ENCODE measurements at regions not wholly inside any gene's neighbourhood (a gene's known extent, or its start where the extent isn't known, plus 50 kb on each side); places are given as distances from the start of the nearest gene placed in this dataset.
"Not testable (repeated sequence)": the region's sequence is repeated elsewhere in the genome, so short reads cannot be mapped to it uniquely, and the experiment has no call there.

DNA sequence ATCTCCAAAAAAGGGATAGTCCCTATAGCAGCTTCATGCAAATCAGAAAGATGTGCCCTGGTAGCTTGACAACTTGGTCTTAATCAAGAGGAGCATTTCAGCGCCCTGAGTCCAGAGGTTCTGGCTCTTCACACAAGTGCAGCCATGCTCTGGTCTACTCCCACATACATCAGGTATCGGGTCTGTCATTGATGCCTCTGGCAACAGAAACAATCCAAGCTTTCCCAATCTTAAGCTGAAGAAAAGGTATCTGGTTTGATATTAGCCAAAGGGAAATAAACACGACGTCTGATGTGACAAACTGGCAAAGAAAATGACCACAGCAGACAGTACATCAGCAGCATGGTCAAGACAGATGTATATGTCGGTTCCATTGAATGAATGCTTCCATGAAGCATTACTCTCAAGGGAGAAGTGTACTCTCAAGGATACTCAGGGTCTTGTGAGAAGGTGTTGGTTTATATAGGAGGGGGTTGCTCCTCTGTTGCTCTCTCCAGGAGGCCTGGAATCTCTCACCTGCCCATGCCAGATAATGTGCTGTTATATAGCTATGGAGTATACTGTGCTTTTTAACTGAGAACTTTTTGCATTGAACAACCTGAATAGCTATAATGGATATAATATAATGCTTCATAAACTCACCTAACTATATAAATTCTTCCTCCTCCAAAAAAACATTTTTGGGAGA is 879.6 kb upstream of the PCDH10 start:
- no peak for DNase-seq

DNA sequence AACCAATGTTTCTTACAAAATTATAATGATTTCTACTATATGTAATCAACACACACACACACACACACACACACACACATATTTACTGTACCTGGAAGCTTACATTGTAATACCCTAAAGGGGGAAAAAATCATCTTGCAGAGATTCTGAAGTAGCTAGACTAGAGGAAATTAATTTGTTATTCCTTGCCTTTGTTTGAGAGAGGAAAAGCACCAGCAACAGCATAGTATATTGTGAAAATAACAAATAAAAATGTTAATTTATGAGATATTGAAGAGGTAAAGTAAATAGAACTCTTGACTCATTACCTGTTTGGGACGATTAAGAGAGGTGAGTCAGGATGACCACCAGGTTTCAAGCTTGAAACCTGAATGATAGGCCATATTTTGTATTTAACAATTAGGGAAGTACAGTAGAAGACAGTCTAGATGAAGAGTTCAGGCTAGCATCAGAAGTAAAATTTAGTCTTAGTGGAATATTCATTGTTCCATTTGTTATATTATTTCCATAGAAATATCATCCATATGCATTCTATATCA is 873.4 kb upstream of the PCDH10 start:
- no peak for DNase-seq

DNA sequence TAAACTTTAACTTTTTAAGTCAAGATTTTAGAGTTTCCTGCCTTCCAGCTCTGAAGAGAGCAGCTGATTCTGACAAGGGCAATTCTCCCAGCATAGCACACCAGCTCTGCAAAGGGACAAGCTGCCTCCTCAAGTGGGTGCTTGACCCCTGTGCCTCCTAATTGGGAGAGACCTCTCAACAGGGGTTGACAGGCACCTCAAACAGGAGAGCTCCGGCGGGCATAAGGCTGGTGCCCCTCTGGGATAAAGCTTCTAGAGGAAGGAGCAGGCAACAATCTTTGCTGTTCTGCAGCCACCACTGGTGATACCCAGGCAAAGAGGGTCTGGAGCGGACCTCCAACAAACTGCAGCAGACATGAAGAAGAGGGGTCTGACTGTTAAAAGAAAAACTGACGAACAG is 872.9 kb upstream of the PCDH10 start:
- DNase-seq, result no peak

DNA sequence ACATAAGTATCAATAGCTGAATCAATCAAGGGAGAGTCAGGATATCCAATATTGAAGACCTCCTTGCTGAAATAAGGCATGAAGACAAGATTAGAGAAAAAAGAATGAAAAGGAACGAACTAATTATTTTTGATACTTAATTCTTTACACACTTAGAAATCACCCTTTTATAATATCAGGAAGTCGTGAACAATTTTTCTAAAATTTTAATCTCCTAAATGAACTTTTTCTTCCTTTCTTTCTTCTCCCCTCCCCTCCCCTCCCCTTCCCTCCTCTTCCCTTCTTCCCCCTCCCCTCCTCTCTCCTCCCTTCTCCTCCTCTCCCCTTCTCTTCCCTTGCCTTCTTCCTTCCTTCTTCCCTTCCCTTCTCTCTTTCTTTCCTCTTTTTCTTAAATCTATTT is 872.1 kb upstream of the PCDH10 start:
- no peak for DNase-seq

DNA sequence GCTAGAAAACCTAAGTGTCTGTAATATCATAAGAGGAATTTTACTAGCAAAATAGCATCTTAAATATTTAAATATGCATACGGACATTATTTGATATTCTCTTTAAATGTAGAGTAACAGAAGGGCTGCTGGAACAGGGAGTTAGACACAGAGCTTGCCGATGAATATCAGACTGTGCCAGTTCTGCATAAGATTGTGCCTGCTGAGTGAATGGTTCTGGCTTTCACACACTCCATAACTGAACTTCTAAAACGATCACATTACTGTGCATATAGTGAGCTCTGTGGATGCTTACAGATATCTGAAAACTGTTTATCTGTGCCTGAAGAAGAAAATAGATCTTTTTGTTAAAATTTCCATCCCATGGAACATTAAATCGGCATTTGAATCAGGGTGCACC is 867.4 kb upstream of the PCDH10 start:
- no peak for DNase-seq

DNA sequence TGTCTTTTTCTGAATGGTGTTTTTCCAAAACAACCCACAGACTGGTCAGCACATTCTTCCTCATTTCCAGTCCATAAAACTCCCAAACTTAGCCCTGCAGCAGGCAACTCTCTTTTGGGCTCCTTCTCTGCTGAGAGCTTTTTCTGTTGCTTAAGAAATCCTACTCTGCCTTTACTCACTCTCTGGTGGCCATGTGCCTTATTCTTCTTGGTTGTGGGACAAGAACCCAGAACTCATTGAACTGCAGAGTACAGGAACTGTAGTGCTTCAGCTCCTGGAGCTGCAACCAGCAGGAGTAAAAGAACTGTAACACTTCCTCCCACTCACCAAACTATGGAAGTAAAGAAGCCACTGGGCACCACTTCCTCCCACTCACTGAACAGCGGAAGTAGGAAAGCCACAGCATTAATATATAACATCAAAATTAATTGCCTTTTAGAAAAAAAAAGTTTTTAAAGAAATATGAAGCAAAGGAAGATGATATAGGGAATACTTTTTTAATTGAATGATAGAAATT is 864.1 kb upstream of the PCDH10 start:
- no peak for DNase-seq

DNA sequence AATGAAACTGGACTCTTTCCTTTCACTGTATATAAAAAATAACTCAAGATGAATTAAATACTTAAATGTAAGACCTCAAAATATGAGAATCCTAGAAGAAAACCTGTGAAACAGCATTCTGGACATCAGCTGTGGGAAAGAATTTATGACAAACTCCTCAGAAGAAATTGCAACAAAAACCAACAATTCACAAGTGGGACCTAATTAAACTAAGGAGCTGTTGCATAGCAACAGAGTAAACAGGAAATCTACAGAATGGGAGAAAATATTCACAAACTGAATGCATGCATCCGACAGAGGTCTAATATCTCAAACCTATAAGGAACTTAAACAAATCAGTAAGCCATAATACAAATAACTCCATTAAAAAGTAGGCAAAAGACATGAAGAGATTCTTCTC is 851.7 kb upstream of the PCDH10 start:
- DNase-seq, result no peak

DNA sequence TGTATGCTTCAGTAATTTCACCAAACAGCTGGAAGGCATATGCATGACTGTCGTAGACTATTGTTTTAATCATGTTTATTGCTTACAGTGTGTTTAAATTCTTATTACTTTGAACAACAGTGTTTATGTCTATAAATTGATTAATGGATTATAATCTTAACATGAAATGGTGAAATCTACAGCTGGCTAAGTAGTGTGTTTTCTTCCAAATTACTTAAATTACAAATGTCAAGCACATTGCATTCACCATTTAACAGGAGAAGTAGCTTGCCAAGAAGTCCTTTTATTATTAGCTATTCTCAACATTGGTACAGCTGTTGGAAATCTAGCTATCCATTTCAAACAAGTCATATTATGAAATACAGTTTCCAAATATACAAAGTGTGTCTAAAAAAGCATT is 849.3 kb upstream of the PCDH10 start:
- DNase-seq, result no peak

DNA sequence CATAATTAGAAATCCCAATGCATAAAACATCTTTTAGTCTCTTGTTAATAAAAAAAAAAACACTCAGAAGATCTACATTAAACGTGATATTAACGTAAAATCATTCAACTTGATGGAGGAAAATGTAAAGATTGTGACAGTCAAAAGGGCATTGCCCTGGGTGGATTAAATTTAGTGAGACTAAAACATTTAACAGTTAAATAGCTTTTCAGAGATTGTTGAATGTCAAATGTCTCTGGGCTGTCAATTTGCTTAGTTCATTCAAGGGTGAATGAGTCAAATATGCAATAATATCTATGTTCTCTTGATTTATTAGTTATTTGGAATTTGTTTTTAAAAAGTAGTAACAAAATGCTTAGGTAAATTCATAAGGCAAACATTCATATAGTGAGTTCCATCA is 836.6 kb upstream of the PCDH10 start:
- no peak for DNase-seq

DNA sequence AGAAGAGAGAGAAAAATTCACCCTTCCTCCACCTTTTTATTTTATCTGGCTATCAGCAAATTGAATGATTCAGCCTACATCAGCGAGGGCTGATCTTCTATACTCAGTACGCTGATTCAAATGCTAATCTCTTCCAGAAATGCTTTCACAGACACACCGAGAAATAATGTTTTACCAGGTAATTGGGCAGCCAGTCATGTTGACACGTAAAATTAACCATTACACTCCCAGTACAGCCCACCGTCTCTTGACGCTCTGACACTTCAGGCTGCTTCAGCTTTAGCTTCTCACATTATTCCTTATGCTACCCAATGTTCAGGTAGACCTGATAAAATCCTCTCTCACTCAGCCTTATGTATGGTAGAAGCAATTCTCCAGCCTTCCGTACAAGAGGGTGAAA is 835.2 kb upstream of the PCDH10 start:
- DNase-seq, result no peak

DNA sequence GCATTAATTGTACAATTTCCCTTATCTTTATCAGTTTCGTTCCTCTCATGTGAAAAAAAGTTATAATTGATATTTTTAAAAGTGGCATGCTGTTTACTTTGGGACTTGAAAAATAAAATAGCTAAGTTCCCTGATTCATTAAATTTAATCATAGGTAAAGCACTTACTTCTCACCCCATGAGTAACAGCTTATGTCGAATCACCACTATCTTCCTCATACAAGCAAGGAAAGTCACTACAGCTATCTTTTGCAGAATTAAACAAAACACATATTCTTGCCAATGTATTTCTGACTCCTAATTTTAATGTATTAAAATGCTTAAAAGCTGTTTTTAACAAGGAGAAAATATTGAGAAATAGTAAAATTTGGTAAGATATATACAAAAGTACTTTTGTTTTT is 832.4 kb upstream of the PCDH10 start:
- no peak for DNase-seq

DNA sequence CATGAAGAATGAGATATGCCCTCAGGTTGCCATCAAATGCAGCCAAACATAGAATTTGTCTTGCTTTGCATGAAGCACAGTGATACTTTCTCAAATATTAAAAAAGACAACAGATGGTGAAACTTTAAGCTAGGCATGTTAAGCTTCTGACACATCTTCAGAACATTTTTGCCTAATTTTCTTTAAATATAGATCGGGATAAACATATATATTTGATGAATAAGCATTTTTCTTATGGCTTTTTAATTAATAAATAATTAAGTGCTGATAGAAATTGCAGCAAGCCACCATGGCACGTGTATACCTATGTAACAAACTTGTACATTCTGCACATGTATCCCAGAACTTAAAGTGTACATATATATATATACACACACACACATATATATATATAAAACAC is 831.2 kb upstream of the PCDH10 start:
- no peak for DNase-seq

DNA sequence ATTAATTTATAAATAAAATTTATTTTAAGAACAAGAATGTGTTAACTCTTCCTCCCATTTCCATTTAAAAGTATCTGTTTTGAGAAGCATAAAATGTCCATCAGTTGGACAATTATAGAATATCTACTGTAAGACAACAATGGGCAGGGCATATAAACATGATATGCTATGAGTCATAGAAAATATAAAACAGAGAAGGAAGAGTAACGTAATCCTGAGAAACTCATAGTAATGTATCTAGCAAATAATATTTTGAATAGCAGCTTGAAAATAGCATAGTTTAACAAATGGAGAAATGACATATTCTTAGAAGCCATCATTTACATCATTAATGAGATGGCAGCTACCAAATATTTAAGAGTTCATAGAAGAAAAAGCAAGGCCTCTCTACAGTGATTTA is 820.3 kb upstream of the PCDH10 start:
- DNase-seq, result no peak

DNA sequence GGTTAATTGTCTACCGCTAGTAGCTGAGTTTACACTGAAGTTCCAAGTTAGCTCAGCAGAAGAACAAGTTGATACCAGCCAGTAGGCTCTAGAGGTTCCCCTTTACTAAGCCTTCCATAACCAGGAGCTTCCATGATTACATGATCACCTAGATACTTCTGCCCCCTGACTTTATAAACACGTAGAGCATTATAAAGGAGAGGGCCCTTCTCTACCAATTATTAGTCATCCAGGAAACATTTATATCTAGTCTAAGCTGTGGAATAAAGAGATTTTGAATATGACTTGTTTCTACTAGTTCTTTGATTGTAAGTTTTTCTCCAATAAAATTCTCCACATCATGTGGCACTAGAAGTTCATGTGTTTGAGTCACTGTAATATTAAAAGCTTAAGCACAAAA is 818.1 kb upstream of the PCDH10 start:
- no peak for DNase-seq

DNA sequence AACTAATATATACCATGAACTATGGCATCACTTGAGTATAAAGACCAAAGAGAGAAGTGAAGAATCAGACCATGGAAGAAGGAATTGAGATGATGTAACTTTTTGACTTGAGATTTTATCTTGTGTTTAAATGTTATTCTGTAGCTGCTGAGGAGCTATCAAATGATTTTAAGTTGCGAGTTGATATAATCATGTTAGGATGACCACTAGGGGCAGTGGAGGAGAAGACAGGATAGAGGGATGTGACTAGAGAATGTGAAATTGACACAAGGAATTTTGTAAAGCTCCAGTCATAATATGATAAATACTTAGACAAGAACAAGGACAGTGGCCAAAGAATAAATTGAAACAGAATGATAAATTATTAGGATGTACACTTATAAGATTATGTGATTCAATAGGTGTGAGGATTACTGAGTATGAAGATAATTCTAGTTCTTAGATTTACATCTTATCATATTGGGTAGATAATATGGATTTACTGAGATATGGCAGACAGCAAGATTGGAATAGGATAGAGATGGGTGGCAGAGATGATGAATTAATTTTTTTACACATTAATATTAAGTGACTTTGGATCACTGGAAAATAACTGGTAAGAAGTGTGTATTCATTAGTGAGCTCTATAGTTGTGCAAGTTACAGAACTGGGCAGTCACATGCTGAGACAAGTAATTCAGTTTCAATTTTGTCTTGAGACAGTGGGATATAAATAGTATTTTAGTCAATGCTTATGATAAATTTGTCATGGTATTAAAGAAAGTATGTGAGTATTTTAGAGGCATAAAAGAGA is 816.0 kb upstream of the PCDH10 start:
- DNase-seq, result no peak

DNA sequence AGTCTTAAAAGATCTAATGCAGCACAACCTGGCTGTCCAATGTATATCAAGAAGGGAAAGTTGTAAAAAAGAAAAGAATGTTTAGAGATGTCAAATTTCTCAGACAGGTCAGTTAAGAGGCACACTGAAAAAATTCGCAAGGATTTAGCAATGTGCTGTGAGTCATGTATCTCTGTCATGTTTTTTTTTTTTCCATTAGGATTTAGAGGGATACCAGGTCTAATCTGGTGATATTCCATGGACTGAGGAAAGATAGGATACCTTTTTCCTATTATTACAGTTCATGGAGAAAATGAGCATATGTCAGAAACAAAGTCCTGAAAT is 815.4 kb upstream of the PCDH10 start:
- DNase-seq, result no peak

DNA sequence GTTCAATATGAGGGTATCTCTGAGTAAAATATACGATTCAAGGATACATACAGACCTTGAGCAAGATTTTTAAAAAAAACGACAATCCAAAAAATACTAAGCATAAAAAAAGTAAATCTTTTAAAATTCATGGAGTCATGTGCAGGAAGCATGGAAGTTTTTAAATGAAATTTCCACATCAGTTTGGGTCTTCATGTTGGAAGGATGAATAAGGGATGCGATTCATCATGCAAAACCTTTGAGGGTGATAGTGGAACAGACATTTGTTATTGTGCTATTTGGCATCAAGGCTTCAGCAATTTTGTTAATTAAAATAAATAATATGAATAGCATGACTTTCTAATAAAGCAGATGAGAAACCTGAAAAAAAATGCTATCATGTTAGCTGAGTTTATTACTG is 815.0 kb upstream of the PCDH10 start:
- no peak for DNase-seq

DNA sequence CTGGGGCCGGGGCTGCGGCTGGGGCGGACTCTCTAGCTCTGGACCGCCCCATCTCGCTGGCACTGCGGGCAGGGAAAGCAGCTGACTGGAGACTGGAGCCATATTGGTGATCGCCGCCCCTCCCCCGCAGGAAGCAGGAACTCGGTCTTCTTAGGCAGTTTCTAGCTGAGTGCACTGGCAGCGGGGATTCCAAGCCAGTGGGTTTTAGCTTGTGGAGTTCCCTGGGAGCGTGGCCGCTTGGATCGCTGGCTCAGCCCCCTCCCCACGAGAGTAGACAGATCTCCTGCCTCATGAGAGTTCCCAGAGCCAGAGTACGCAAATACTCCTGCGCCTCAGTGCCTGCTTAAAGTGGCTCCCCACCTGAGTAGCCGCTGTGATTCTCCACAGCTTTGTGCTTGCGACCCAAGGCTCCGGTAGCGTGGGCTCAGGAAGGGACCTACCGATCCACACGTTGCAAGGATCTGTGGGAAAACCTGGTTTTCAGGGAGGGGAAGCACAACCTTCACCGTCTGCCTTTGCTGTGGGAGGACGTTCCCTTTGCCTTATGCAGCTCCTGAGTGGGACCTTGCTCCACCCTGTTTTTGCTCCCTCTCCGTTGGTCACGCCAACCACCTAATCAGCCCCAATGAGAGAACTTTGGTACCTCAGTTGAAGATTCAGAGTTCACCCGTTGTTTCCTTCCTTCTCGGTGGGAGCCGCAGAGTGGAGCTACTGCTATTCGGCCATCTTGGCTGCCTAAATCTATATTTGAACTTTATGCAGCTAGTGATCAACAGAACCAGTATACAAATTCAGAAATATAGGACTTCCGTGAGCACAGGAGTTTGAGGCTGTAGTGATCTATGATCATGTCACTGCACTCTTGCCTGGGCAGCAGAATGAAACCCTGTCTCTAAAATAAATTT is 803.9 kb upstream of the PCDH10 start:
- no peak for DNase-seq

DNA sequence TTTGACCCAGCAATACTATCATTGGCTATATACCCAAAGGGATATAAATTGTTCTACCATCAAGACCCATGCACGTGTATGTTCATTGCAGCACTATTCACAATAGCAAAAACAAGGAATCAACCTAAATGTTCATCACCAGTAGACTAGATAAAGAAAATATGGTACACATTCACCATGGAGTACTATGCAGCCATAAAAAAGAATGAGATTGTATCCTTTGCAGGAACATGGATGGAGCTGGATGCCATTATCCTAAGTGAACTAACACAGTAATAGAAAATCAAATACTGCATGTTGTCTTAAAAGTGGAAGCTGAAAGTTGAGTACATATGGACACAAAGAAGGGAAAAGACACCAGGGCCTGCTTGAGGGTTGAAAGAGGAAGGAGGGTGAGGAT is 803.1 kb upstream of the PCDH10 start:
- DNase-seq, result no peak

DNA sequence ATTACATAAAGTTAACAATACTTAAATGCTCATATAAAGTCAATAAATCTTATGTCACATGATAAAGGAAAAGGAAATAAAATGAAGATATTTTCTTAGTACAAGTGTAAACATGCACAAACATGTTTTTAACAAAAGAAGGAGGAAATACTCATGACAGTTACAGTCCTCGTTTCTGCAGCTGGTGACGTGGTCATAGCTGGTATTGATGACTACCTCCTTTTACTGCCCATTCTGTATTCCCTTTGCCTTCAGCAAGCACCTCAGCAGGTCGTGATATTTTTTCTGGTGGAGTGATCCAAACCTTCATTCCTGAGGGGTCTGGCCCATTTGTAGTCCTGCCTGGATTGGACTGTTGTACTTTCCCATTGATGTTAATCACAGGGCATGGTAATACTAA is 797.5 kb upstream of the PCDH10 start:
- not testable (repeated sequence) for DNase-seq

DNA sequence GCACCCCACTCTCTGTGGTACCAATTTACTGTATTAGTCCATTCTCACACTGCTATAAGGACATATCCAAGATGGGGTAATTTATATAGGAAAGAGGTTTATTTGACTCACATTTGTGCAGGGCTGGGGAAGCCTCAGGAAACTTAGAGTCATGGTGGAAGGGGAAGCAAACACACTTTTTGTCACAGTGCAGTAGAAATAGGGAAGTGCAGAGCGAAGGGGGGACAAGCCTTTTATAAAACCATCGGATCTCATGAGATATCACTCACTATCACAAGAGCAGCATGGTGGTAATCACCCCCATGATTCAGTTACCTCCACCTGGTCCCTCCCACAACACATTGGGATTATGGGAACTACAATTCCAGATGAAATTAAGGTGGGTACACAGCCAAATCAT is 766.9 kb upstream of the PCDH10 start:
- DNase-seq, result no peak

DNA sequence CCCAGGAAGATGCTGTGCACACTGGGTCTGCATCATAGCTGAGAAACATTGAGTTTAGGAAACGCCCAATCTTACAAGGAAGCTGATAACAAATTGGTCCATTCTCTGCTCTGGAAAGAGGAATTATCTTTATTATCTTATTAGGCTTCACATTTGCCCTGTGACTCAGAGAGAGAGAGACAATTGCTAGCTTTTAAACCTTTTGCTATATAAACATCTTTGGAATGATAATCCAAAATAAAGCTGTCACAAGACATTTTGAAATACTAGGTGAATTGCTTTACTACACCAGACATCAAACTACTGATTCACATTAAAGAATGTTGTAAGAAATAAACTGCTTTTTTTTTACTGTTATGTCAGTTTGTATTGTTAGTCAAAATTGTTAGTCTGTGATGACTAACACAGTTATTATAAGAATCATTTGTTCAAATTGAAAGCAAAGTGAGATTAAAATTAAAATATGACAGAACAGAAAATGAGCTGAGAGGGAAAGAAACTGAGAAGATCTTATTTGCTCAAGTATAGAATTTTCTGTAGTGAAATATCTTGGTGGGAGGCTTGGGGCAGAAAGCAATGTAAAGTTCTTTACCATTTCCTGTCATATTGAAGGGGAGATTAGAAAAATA is 765.4 kb upstream of the PCDH10 start:
- no peak for DNase-seq

DNA sequence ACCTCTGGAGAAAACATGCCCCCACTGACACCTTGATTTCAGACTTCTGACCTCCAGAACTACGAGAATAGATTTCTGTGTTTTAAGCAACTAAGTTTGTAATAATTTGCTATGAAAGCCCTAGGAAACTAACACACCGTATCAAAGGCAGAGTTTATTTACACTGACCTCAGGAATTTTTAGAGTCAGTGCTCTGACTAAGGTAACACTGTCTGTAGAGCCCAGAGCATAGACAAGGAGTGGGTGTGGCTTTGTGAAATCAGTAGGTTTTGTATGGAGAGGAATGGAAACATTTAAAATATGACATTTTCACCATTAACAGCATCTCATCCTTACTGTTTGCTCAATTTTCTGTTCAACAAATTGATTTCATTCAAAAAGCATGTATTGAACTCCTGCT is 764.4 kb upstream of the PCDH10 start:
- DNase-seq, result no peak
